IMR-90 (cell line): ENCODE measurements at regions not wholly inside any gene's neighbourhood (a gene's known extent, or its start where the extent isn't known, plus 50 kb on each side); places are given as distances from the start of the nearest gene placed in this dataset.

Experiments used
- ATAC-seq: fragments of 200-7000 bp; cut with Tn5 transposase; 2 replicates; pipeline ENCODE4 v1.9.1; 2020; ENCODE audit warnings: low read depth, mild to moderate bottlenecking, moderate library complexity
- BruUV-seq: library from RNA; stranded (reverse); fragments of 400-500 nt; replicated peaks from 2 replicates; lab custom pipeline; 2021; lab: Mats Ljungman, UMichigan
- CTCF ChIA-PET: fragments of 300-600 bp; formaldehyde crosslinking; extraction: SDS; loops from one replicate; lab custom pipeline; 2021; ENCODE audit warnings: antibody characterized with exemption; lab: Yijun Ruan, JAX
- POLR2A ChIA-PET: fragments of 300-600 bp; sonication (Branson Sonifier 250); formaldehyde crosslinking; loops from one replicate; lab custom pipeline; 2022; ENCODE audit warnings: antibody characterized with exemption; ENCODE audit not compliant: unreplicated experiment; lab: Charles Lee
- DNase-seq: peaks from one replicate; pipeline ENCODE4 v3.0.0; 2013
- H2AFZ ChIP-seq: replicated peaks from 2 replicates; pipeline ENCODE3; 2013; ENCODE audit warnings: low read length, mild to moderate bottlenecking; ENCODE audit not compliant: poor library complexity
- H2AK5ac ChIP-seq: 2 replicates; pipeline ENCODE4 v1.6.1; 2013; ENCODE audit warnings: low read depth, low read length, inconsistent platforms
- H2AK9ac ChIP-seq: replicated peaks from 2 replicates; pipeline ENCODE3; 2013; ENCODE audit warnings: mild to moderate bottlenecking, low read depth, low read length, moderate library complexity; ENCODE audit not compliant: poor library complexity
- H2BK120ac ChIP-seq: 2 replicates; pipeline ENCODE4 v1.6.1; 2013; ENCODE audit warnings: low read depth, low read length, inconsistent platforms
- H2BK15ac ChIP-seq: 3 replicates; pipeline ENCODE4 v1.6.1; 2013; ENCODE audit warnings: low read depth, low read length, inconsistent platforms
- H2BK20ac ChIP-seq: 2 replicates; pipeline ENCODE4 v1.6.1; 2013; ENCODE audit warnings: low read depth, mild to moderate bottlenecking, inconsistent platforms, low read length, moderate library complexity
- H2BK5ac ChIP-seq: 2 replicates; pipeline ENCODE4 v1.6.1; 2013; ENCODE audit warnings: mild to moderate bottlenecking, low read depth, low read length, inconsistent platforms; ENCODE audit not compliant: poor library complexity, severe bottlenecking
- H3K14ac ChIP-seq: replicated peaks from 2 replicates; pipeline ENCODE4 v1.6.1; 2013; ENCODE audit warnings: low read depth, low read length, inconsistent platforms
- H3K18ac ChIP-seq: 2 replicates; pipeline ENCODE4 v1.6.1; 2013; ENCODE audit warnings: low read depth, low read length, control low read depth
- H3K23ac ChIP-seq: 2 replicates; pipeline ENCODE4 v1.6.1; 2013; ENCODE audit warnings: low read depth, low read length, inconsistent platforms
- H3K27ac ChIP-seq: 2 replicates; pipeline ENCODE4 v1.5.1; 2013; ENCODE audit warnings: mild to moderate bottlenecking, control low read depth, low read length; ENCODE audit not compliant: insufficient read depth
- H3K27me3 ChIP-seq: 2 replicates; pipeline ENCODE4 v1.6.1; 2013; ENCODE audit warnings: low read length; ENCODE audit not compliant: control insufficient read depth, insufficient read depth
- H3K36me3 ChIP-seq: 2 replicates; pipeline ENCODE4 v1.6.1; 2013; ENCODE audit warnings: low read length, mixed read lengths; ENCODE audit not compliant: control insufficient read depth, insufficient read depth
- H3K4ac ChIP-seq: 2 replicates; pipeline ENCODE4 v1.6.1; 2013; ENCODE audit warnings: low read depth, low read length, inconsistent platforms
- H3K4me1 ChIP-seq: 2 replicates; pipeline ENCODE4 v1.6.1; 2013; ENCODE audit warnings: low read length, mixed read lengths; ENCODE audit not compliant: control insufficient read depth, insufficient read depth
- H3K4me2 ChIP-seq: 2 replicates; pipeline ENCODE4 v1.6.1; 2013; ENCODE audit warnings: low read depth, mild to moderate bottlenecking, control low read depth, low read length, moderate library complexity
- H3K4me3 ChIP-seq: 2 replicates; pipeline ENCODE4 v1.5.1; 2013; ENCODE audit warnings: low read depth, mild to moderate bottlenecking, control low read depth, low read length, moderate library complexity; ENCODE audit not compliant: insufficient read depth
- H3K56ac ChIP-seq: 2 replicates; pipeline ENCODE4 v1.6.1; 2013; ENCODE audit warnings: low read length, inconsistent platforms; ENCODE audit not compliant: insufficient read depth; ENCODE audit errors: extremely low read depth
- H3K79me1 ChIP-seq, 2 experiments: 2 replicates each; pipeline ENCODE4 v1.6.1; 2013; ENCODE audit warnings: low read length in 2 of 2, inconsistent platforms in 1 of 2, low read depth in 1 of 2
- H3K9ac ChIP-seq: 2 replicates; pipeline ENCODE4 v1.6.1; 2013; ENCODE audit warnings: low read depth, low read length, control low read depth
- H3K9me1 ChIP-seq: 2 replicates; pipeline ENCODE4 v1.6.1; 2013; ENCODE audit warnings: low read length, inconsistent platforms; ENCODE audit not compliant: insufficient read depth
- H3K9me3 ChIP-seq: 2 replicates; pipeline ENCODE4 v1.6.1; 2013; ENCODE audit warnings: low read length; ENCODE audit not compliant: control insufficient read depth, insufficient read depth
- H4K20me1 ChIP-seq: 2 replicates; pipeline ENCODE4 v1.6.1; 2013; ENCODE audit warnings: low read length, inconsistent platforms; ENCODE audit not compliant: insufficient read depth
- H4K5ac ChIP-seq: 2 replicates; pipeline ENCODE4 v1.6.1; 2013; ENCODE audit warnings: mild to moderate bottlenecking, low read depth, low read length, control low read depth
- H4K8ac ChIP-seq, 2 experiments: 2 replicates each; pipeline ENCODE4 v1.6.1; 2013; ENCODE audit warnings: low read depth in 2 of 2, low read length in 2 of 2, control low read depth in 1 of 2, inconsistent platforms in 1 of 2
- H4K91ac ChIP-seq: 2 replicates; pipeline ENCODE4 v1.6.1; 2013; ENCODE audit warnings: low read depth, low read length, inconsistent platforms; ENCODE audit not compliant: insufficient read depth
- FOS ChIP-seq: fragments of 150-350 bp; IDR thresholded peaks from 2 replicates; pipeline ENCODE4 v1.6.1; 2016; ENCODE audit warnings: low read depth, low read length
- MAFK ChIP-seq: IDR thresholded peaks from 2 replicates; pipeline ENCODE4 v1.6.1; 2012; ENCODE audit warnings: low read depth, low read length, improper control_type of control experiment
- MAZ ChIP-seq: IDR thresholded peaks from 2 replicates; pipeline ENCODE4 v1.6.1; 2012; ENCODE audit warnings: low read depth, mild to moderate bottlenecking, low read length, improper control_type of control experiment, moderate library complexity, borderline replicate concordance
- NFE2L2 ChIP-seq: fragments of 150-350 bp; IDR thresholded peaks from 2 replicates; pipeline ENCODE4 v1.6.1; 2016; ENCODE audit warnings: low read depth, mild to moderate bottlenecking, low read length
- POLR2A ChIP-seq: IDR thresholded peaks from 2 replicates; pipeline ENCODE4 v1.6.1; 2012; ENCODE audit warnings: mild to moderate bottlenecking, low read depth, low read length
- RAD21 ChIP-seq: IDR thresholded peaks from 2 replicates; pipeline ENCODE4 v1.6.1; 2012; ENCODE audit warnings: low read length, improper control_type of control experiment
- RCOR1 ChIP-seq: IDR thresholded peaks from 2 replicates; pipeline ENCODE4 v1.6.1; 2012; ENCODE audit warnings: mild to moderate bottlenecking, low read length, improper control_type of control experiment; ENCODE audit not compliant: insufficient replicate concordance
- SMC3 ChIP-seq: fragments of 150-350 bp; IDR thresholded peaks from 2 replicates; pipeline ENCODE4 v1.6.1; 2016; ENCODE audit warnings: low read depth, mild to moderate bottlenecking, antibody characterized with exemption, low read length, moderate library complexity
- WGBS, 2 experiments: methylation state at CpG; one replicate each; pipeline versions ENCODE4 v1.1.5 to v1.1.7; 2013; ENCODE audit warnings: missing lambda C conversion rate in 2 of 2; ENCODE audit not compliant: insufficient read length in 1 of 2; ENCODE audit errors: extremely low coverage in 2 of 2; 5-methylcytosine and 5-hydroxymethylcytosine counted together
- dilution Hi-C: fragments of 300-500 bp; cut with HindIII; formaldehyde crosslinking; loops from one replicate; pipeline ENCODE4 v1.14.3; 2018; ENCODE audit warnings: low sequenced_read_pairs; ENCODE audit not compliant: unreplicated experiment
- in situ Hi-C: fragments of 300-500 bp; cut with MboI; formaldehyde crosslinking; loops from 3 replicates; pipeline ENCODE4 v1.14.3; 2019; ENCODE audit warnings: low sequenced_read_pairs, inconsistent platforms, mixed read lengths
- intact Hi-C: fragments of 100-400 bp; cut with micrococcal nuclease; formaldehyde crosslinking; loops from 2 replicates; pipeline ENCODE4 v1.10.0; 2022
- TF ChIP-seq, protein P1 (sequence below): conservative IDR thresholded peaks from 2 replicates; pipeline ENCODE4 v1.5.1; 2012; ENCODE audit warnings: mild to moderate bottlenecking, low read depth, low read length, improper control_type of control experiment
- TF ChIP-seq, protein P2 (sequence below): fragments of 150-350 bp; IDR thresholded peaks from 2 replicates; pipeline ENCODE4 v1.6.1; 2016; ENCODE audit warnings: low read depth, mild to moderate bottlenecking, low read length, moderate library complexity, borderline replicate concordance

DNA sequence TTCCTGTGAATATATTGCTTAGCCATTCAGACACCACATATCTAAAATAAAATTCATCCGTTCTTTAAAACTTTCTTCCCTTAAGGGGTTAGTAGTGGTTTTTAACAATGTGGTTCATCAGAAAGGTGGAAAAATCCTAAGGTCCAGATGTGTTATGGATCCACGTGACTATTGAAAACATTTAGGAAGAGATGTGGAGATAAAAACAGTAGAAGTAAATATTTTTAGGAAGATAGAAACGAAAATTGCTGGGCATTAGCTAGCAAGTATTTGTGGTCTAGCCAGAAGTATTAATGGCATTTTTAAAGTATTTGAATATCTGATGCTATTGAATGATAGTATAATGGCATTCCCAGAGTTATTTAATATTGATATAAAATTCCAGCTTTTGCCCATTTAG lies 180.8 kb downstream of the LTN1 start:
- Histone ChIP-seq H3K23ac (no peak overlapping the region), H3K14ac (no peak overlapping the region), H3K27ac (no peak overlapping the region), H2BK120ac (no peak overlapping the region), H2AK5ac (no peak overlapping the region), H3K79me1 (no peaks in the 10 kb centered on the region), H3K9ac (no peak overlapping the region), H3K4me1 (peaks cover 2% of the 10 kb centered on the region), H4K91ac (no peak overlapping the region), H3K56ac (no peak overlapping the region), H4K8ac (no peak overlapping the region), H2BK5ac (no peak overlapping the region), H3K27me3 (no peaks in the 10 kb centered on the region), H4K20me1 (no peaks in the 10 kb centered on the region), H2AFZ (no peak overlapping the region), H3K36me3 (no peaks in the 10 kb centered on the region), H3K9me1 (no peaks in the 10 kb centered on the region; the same call in 1 of the 2 replicates), H2AK9ac (no peak overlapping the region), H3K9me3 (peaks cover 6% of the 10 kb centered on the region), H3K18ac (no peak overlapping the region), H3K4me3 (no peak overlapping the region), H2BK20ac (no peak overlapping the region), H3K4me2 (no peak overlapping the region), H4K5ac (no peak overlapping the region), H3K4ac (no peak overlapping the region), H2BK15ac (no peak overlapping the region)
- DNase-seq (no peak), ATAC-seq (no peak)
- dilution Hi-C loops (no loop called here), intact Hi-C loops (no loop called here), in situ Hi-C loops (no loop called here)
- POLR2A ChIA-PET, result no interaction called here
- BruUV-seq, result no TSS peak
- WGBS, 2 experiments, result 71% methylated on average over 2 of the region's 3 CpGs; no CpG with 5 or more reads in 1 of the 2 experiments
- TF ChIP-seq MAFK (no peak), NFE2L2 (no peak), RAD21 (no peak), SMC3 (no peak), FOS (no peak), MAZ (no peak), RCOR1 (no peak), POLR2A (no peak)
- TF ChIP-seq, protein P1, sequence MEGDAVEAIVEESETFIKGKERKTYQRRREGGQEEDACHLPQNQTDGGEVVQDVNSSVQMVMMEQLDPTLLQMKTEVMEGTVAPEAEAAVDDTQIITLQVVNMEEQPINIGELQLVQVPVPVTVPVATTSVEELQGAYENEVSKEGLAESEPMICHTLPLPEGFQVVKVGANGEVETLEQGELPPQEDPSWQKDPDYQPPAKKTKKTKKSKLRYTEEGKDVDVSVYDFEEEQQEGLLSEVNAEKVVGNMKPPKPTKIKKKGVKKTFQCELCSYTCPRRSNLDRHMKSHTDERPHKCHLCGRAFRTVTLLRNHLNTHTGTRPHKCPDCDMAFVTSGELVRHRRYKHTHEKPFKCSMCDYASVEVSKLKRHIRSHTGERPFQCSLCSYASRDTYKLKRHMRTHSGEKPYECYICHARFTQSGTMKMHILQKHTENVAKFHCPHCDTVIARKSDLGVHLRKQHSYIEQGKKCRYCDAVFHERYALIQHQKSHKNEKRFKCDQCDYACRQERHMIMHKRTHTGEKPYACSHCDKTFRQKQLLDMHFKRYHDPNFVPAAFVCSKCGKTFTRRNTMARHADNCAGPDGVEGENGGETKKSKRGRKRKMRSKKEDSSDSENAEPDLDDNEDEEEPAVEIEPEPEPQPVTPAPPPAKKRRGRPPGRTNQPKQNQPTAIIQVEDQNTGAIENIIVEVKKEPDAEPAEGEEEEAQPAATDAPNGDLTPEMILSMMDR, result no peak
- TF ChIP-seq, protein P2, sequence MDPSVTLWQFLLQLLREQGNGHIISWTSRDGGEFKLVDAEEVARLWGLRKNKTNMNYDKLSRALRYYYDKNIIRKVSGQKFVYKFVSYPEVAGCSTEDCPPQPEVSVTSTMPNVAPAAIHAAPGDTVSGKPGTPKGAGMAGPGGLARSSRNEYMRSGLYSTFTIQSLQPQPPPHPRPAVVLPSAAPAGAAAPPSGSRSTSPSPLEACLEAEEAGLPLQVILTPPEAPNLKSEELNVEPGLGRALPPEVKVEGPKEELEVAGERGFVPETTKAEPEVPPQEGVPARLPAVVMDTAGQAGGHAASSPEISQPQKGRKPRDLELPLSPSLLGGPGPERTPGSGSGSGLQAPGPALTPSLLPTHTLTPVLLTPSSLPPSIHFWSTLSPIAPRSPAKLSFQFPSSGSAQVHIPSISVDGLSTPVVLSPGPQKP, result no peak
- CTCF ChIA-PET, result interaction anchor here (0.5 kb wide), 1 partner anchor 409 kb away, joined by 4 read pairs; no protein-coding TSS in a partner anchor
